ENCODE measurements at regions not wholly inside any gene's neighbourhood (a gene's known extent, or its start where the extent isn't known, plus 50 kb on each side); places are given as distances from the start of the nearest gene placed in this dataset.

DNA sequence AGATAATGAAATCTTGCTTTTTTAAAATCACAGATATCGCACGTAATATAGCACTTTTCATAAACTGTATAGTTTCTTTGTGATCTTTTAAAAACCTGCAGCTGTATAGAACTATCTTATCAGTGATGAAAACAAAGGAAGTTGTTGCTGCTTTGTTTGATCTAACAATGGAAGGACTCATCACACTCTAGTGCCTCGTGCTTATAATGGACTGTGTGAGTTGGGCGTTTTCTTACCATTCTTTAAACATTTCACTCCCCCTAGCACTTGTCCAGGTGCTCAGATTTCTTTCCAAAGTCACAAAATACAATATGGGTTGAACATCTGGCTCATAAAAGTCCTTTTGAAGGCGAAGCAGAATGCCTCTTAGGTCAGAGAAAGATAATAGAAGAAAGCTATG lies 94.8 kb upstream of the SPATS2L start:
- DNase-seq (ENCODE audit: low read depth in 2 of 2): no peak

DNA sequence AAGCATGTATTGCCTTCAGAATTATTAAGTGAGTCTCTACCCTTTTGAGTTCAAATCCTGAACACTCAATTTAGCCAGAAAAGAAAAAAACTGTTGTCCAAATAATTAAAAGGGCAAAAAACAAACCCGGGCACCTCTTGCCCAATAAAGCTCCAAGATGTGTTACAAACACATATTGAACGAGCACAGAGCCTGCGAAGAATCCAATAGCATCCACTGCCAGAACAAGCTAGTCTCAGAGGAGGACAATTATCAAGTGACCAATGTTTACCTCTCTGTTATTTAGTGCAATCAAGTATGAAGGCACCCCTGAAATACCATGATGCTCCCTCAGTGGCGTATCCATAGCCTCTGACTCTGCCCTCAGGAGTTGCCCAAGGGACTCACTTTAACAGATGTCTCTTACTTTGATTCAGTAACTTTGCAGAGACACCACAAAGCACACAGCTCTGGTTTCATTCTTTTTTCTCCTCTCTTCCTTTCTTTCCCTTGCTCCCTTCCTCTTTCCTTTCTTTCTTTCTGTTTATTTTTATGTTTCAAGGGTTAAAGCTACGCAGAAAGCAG lies 93.5 kb upstream of the SPATS2L start:
- DNase-seq (ENCODE audit: low read depth in 2 of 2): no peak

DNA sequence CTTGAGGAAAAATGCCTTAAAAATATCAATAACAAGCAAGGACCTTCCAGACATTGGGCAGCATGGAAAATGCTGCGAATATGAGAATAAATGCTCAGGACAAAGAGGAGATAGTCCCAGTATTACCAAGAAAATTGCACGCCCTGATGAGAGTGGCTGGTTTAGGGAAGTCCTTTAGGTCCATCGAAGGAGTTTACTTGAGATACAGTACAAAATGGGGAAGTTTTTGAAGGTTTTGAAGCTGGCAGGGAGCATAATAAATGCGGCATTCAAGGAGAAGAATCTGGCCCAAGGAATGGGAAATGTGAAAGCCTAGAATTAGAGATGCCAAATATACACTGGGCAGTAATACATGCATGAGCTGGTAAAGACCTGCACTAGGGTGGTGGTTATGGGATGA lies 90.2 kb upstream of the SPATS2L start:
- no peak for DNase-seq (ENCODE audit: low read depth in 2 of 2)

DNA sequence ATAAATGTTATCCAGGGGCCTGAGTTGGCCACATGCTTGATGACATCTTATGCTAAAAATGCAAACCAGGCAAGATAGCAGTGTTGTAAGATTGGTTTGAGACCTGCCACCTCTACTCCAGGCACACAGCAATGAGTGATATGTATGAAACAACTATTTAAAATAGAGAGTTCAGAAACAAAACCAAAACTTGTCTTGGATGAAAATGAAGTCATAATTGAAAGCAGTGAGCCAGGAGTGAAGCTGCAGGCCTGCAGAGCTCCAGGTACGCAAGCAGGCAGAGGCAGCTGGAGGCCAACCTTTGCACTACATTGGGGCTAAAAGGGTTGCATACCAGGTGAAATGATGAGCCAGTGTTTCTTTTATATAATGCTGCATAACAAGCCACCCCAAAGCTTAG lies 89.2 kb upstream of the SPATS2L start:
- DNase-seq (ENCODE audit: low read depth in 2 of 2): no peak

DNA sequence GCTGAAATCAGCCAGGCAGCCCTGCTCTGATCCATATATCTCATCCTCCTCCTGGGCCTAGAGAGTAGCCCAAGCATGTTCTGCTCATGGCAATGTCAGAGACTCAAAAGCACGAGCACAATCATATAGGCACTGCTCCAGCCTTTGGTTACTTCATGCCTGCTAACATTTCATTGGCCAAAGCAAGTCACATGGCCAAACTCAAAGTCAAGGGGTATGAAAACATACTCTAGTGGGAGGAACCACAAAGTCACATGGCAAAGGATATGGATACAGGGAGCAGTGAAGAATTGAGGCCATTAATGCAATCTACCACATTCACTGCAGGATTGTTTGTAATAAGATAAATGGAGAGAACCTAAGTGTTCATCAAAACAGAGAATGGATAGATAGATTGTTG lies 87.8 kb upstream of the SPATS2L start:
- DNase-seq (ENCODE audit: low read depth in 2 of 2): no peak

DNA sequence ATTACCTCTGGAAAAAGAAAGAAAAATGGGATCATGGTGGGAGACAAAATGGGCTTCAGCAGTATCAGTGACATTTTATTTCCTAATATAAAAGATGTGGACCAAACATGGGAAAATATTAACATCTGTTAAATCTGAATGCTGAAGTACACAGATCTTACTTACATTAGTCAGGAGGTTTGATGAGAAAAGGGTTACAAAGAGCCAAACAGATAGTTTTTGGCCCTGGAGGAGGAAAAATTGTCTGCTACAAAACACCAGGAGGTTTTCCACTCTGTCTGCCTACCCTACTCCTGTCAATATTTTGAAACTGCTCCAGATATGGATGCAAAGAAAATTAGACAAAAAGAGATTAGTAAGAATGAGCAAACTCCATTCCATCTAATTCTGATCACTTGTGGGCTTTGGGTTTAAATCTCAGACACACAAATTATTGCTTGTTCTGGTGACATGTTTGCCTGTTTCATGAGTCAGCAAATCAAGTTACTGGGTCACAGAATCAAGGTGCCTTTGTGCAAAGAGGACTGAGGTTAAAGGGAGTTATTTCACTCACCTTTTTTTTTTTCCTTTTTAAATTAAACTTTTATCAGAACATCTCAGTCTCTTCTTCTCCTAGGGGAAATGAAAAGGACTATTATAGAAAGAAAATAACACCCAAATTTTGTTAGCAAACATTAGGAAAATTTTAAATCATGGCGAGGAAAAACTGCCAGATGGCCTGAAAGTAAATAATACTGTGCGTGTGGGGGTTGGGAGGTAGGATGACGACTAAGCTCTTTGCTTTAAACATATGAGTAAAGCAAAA lies 87.0 kb upstream of the SPATS2L start:
- no peak for DNase-seq (ENCODE audit: low read depth in 2 of 2)

DNA sequence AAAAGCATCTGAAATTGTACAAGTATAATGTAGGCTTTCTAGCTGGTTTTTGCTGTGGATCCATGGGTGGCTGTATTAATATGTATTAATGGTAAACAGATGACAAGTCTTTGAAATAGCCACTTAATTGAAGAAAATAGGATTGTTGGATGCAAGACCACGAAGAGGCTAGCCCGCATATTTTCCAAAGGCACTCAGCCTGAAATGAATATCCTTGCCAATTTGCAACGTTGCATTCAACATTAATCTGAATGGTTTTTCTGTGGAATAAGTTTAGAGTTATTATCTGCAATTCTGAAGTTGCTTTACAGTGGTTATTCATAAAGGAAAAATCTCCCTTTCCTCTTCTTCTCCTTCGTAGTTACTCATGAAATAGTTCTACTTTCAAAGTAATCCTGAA lies 86.2 kb upstream of the SPATS2L start:
- no peak for DNase-seq (ENCODE audit: low read depth in 2 of 2)

DNA sequence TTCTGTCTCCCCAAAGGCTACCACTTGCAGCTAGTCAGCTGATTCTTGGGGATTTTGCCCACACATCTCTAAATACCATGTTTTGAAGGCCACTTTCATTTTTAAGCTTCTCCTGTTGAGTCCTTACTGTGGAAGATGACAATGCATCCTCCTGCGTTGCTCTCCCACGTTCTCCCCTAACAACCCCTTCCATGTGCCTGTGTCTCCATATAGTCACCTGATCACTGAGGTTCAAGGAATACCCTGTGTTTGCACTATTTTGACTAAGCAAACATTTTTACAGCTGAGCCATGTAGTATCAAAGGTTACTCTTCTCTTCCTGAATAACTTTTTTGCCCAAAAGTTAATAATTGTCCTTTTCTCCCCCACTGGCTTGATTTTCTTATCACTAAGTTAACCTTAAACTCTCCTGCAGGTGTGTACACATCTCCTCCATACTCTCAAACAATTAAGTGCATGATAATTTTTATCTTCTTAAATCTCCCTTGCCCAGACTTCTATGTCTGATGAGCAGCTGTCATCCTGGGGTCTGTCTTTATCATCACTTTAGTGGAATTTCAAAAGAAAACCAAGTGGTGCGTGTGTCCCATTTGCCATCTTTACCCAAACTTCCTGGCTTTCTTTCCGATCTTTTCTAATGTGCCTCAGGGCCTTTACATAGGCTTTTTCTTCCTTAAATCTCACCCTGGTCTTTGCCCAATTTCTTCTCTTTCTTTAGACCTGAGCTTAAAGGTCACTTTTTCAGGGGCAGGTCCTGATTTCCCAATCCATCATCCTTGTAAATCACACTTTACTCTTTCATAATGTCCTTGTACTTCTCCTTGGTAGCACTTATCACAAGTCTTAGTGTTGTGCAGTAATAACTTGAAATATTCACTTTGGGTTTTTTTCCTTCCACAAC lies 85.2 kb upstream of the SPATS2L start:
- no peak for DNase-seq (ENCODE audit: low read depth in 2 of 2)

DNA sequence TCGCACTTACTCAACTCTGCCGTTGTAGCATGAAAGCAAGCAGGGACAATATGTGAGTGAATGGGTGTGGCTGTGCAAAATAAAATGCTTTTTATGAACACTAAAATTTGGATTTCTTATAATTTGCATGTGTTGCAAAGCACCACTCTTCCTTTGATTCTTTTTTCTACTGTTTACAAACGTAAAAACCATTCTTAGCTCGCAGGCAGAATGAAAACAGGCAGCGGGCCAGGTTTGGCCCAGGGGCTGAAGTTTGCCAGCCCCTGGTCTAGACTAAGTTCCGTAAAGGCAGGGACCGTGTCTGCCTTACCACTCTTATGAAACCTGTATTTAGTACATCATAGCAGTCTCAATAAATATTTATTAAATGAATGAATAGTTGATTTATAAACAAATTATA lies 83.7 kb upstream of the SPATS2L start:
- DNase-seq (ENCODE audit: low read depth in 2 of 2): no peak

DNA sequence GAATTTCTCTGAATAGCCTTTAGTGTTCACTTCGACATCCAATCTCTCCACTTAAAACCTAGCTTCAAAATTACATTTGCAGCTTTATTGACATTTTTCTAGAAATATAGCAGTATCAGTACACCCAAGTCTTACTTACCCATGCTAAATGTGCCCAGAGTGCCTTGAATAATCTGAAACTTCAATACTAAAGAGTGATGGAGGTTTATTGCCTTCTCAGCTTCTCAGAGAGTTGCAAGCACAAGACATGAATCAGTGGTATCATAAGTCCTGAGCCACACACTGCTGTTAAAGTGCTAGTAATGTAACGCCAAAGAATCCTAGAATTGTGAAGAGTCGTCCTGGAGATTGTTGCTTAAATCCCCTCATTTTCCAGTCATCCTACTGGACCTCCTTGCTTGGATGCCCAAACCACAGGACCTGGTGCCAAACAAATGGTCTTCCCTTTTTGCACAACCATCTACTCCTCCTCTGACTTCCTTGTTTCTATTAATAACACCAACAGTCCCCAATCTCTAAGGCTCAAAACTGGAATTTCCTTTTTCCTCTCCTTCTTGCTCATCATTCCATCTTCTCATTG lies 83.2 kb upstream of the SPATS2L start:
- no peak for DNase-seq (ENCODE audit: low read depth in 2 of 2)

DNA sequence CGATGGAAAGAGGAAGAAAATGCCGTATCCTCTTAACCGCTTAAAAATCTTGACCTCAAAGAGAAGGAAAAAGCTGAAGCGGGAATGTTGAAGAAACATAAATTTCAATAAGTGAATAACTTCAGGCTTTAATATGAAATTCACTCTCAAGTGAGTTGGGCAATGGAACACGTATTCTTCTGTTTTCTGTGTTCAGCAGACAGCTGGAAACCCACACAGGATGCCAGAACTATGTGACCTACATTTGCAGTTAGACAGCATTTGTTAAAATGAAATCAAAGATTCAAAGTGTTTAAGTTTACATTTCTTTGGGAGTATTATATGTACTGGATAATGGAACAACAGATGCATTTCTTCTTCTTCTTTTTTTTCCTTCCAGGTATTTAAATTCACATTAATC lies 80.5 kb upstream of the SPATS2L start:
- no peak for DNase-seq (ENCODE audit: low read depth in 2 of 2)

DNA sequence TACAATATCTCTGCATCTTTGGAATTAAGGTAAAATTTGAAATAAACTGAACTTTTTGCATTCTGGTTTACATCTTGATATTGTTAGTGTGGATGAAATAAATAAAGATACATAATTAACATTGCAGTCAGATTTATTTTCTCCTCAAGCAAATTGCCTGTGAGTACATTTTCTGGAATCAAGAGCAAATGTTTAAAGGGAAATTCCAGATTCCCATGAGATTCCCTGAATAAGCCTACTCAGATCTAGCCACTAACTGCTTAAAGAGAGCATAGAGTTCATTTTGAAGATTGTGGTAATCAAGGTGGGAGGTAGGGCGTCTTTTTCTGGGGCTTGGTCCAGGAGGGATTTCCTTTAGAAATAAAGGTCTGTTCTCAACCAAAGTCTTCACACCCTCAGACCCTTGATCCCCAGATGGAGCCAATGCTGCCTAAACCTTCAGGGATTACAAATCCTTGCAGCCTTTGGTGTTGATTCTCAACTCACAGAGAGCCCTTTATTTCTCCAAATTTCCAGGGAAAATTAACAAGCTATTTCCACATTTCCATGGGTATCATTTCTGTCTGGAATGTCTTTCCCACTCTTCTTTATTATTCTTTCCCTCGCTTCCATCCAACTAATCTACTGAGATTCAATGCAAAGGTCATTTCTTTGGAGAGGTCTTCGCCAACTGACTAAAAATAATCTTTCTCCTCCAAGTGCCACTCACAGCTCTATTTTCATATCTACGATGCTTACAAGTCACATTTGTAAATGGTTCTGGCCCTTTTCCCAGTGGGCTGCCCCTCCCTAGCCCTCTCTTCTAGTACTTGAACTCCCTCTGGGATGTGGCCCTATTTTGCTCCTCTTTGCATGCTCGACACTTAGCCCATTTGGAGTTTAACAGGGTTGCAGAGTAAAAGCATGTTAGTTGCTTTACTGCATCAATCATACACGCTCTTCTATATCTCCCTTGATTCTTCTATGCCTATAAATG lies 79.8 kb upstream of the SPATS2L start:
- DNase-seq (ENCODE audit: low read depth in 2 of 2): no peak

DNA sequence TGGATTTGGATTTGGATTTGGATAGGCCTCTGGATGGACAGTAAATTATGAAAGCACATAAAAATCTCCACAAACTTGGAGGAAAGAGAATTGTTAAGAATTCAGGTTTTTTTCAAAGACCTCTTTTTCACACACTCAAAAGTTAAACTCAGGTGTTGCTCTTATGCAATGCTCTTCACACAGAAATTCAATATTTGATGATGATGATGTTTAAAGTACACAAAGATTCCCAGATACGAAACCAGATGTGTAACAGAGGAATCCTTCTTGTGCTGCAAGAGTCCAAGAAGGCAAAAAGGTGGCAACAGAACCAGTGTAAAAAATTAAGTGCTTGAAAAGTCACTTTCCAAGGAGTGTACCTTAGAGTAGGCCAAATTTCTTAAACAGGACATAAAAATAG lies 75.8 kb upstream of the SPATS2L start:
- no peak for DNase-seq (ENCODE audit: low read depth in 2 of 2)

DNA sequence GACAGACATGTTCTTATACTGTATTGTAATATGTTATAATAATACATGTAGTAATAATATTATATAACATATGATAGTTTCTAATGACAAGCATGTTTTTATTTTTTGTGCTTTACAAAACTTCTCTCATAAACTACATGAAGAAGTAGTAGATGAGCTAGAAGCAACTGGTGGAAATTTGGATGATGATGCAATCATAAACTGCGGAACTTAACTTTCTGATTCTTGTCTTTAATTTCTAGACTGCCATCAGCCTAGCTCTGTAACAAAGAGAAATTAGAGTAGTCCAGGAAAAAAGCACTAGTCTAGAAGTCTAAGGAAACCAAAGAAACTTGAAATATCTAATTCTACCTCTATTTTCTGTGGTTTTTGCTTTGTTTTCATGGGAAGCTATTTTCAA lies 71.0 kb upstream of the SPATS2L start:
- no peak for DNase-seq (ENCODE audit: low read depth in 2 of 2)

DNA sequence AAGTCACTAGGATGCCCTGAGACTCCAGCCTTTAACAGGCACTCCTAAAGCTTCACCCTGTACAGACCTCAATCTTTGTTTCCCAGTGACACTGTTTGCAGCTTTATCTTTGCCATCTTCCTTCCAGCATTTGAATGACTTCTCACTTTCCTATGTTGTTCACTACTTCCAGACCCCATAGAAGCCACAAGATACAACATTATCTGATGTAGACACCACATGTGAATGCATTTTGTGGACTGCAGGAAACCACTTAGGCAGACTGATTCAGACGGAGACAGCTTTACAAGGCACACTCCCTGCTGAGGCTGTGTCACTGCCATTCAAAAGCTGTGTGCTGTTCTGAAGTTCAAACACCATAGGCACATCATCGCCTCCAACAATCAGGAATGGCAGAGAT lies 67.3 kb upstream of the SPATS2L start:
- DNase-seq (ENCODE audit: low read depth in 2 of 2): no peak

DNA sequence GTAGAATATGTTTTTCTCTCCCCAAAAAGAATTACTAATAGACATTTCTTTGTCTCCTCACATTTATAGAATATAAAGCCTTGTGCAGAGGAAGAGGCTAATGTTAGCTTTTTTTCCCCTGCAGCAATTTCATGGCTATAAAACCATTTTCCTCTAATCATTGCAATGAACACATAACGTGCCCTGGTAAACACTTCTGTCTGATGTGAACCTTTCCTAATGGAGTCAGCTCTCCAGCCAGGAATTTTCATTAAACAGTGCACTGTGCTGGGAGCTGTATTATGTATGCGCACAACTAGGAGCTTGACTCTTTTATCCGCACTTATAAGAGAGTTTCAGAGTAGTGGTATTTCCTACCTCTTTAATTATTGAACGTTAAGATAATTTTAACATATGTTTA lies 63.9 kb upstream of the SPATS2L start:
- no peak for DNase-seq (ENCODE audit: low read depth in 2 of 2)

DNA sequence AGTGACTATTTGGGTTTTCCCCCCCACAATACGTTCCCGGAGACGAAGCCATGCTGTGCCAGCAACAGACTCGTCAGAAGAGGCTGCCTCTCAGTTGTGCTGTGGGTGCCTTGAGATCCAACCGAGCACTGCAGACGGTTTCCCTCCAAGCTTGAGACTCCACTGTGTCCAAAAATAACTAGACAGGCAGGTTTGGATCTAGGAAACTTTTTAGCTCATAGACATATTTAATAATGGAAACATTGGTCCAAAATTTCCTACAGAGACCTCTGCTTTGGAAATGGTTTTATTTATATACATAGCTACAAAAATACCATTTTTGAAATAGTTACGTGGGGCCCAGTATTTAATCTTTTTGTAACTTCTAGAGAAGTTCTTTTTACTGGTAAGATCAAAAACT lies 63.1 kb upstream of the SPATS2L start:
- DNase-seq (ENCODE audit: low read depth in 2 of 2): no peak

DNA sequence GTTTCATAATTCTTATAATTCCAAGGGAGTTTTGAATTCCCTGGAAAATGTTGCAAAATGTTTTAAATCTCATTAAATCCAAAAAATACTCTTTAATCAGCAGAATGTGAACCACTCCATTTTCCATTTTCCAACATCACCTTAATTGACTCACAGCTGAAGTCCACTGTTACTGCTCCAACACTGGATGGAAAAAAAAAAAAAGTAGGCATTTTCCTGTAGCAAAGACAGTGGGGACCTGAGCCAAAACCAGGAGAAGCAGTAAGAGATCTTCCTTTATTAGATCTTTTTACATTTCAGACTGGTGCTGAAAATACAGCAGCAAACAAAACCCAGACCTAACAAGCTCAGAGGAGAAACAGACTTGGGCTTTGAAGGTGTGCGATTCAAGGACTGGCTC lies 62.4 kb upstream of the SPATS2L start:
- DNase-seq (ENCODE audit: low read depth in 2 of 2): no peak

DNA sequence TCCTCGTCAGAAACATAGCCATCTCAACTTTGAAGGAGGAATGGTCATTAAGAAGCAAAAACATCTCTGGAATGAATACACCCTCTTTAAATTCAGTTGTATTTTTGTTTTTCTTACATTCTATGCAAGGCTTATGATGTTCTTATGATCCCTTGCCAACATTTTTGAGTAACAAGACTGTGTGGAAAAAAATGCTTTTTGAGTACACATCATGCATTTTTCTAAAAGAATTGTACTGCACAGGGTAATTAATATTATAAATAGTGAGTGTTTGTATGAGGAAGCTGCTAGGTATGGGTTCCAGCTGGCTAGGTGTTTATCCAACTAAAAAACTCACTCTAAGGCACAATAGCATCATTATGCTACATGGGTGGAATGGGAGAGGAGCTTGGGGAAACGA lies 59.0 kb upstream of the SPATS2L start:
- DNase-seq (ENCODE audit: low read depth in 2 of 2): no peak

DNA sequence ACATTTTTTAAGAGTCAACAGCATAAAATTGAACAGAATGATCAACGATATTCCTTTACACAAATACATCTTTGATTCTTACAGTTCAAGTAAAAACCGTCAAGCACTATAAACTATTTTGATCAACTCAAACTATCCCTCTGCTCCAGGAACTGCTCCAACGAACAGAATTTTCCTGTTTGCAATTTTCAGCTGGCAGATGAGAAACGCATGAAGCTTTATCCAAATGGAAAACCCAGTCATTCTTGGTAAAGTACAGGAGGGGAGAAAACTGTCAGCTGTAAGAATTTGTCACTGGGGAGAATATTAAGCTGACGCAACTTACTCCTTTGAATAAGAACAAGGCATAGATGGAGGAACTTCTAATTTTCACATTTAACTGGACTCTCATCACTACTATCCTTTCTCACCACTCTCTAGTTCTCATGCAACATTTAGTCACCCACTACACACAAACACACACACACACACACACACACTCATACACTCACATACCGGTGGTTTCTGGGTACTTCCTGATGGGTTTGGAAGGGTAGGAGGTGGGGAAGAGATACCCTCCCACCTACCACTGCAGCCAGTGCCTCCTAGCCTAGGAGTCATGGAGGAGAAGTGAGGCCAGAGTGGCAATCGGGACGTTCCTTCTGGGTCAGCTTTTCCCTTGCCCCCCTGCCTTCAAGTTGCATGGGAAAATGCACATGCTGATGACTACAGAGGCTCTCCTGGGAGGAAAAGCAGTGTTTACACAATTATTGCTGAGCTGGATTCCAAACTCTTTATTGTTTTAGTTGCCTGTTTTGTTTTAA lies 54.0 kb upstream of the SPATS2L start:
- DNase-seq (ENCODE audit: low read depth in 2 of 2): peak; percentile 3 to 42
